ENCODE measurements at regions not wholly inside any gene's neighbourhood (a gene's known extent, or its start where the extent isn't known, plus 50 kb on each side); places are given as distances from the start of the nearest gene placed in this dataset.
A peak's percentile ranks its signal among the peaks of the same experiment; 100 is the strongest.

DNA sequence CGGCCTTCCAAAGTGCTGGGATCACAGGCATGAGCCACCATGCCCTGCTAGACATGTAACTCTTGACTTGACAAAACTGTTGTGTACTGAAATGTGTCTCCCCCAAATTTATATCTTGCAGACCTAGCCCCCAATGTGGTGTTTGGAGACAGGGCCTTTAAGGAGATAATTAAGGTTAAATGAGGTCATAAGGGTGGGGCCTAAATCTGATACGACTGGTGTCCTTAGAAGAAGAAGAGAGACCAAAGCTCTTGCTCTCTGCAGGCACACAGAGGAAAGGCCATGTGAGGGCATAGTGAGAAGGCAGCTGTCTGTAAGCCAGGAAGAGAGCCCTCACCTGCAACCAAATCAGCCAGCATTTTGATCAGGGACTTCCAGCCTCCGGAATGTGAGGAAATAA lies 361.3 kb downstream of the SV2B start:
- intact Hi-C loops (cut with DNase I) = no loop called here
- H3K27ac ChIP-seq = no peak overlapping the region
- 69 to 78% (median 74%) methylated on average over 3 of the region's 3 CpGs for WGBS, 4 donors
- H3K9me3 ChIP-seq = no peaks in the 10 kb centered on the region
- H3K4me3 ChIP-seq = no peak overlapping the region
- ATAC-seq (no peak), DNase-seq (no peak)
- TF ChIP-seq, protein P1, sequence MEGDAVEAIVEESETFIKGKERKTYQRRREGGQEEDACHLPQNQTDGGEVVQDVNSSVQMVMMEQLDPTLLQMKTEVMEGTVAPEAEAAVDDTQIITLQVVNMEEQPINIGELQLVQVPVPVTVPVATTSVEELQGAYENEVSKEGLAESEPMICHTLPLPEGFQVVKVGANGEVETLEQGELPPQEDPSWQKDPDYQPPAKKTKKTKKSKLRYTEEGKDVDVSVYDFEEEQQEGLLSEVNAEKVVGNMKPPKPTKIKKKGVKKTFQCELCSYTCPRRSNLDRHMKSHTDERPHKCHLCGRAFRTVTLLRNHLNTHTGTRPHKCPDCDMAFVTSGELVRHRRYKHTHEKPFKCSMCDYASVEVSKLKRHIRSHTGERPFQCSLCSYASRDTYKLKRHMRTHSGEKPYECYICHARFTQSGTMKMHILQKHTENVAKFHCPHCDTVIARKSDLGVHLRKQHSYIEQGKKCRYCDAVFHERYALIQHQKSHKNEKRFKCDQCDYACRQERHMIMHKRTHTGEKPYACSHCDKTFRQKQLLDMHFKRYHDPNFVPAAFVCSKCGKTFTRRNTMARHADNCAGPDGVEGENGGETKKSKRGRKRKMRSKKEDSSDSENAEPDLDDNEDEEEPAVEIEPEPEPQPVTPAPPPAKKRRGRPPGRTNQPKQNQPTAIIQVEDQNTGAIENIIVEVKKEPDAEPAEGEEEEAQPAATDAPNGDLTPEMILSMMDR (IDR thresholded peaks at IDR 0.05) = no peak
- TF ChIP-seq POLR2A (IDR thresholded peaks at IDR 0.05) = no peak
- no peaks in the 10 kb centered on the region for H3K27me3 ChIP-seq
- no peaks in the 10 kb centered on the region for H3K36me3 ChIP-seq
- H3K4me1 ChIP-seq = no peaks in the 10 kb centered on the region

DNA sequence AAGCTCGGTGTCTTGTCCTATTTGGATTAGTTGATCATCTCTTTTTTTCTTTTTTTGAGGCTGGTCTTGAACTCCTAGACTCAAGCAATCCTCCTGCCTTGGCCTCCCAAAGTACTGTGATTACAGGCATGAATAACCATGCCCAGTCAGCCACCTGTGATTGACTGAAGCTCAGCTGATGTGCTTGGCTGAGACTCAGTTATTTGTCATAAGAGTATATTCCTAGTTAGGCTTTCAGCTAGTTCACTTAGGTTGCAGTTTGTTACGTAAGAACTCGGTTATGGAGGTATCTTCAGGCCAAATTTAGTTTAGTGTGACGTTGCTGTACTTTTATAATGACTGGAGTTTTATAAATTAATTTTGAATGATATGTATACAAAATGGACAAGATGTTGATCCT lies 365.0 kb downstream of the SV2B start:
- no peak for TF ChIP-seq POLR2A (IDR thresholded peaks at IDR 0.05)
- TF ChIP-seq, protein P1 (IDR thresholded peaks at IDR 0.05) = no peak
- no peak for DNase-seq
- ATAC-seq = no peak
- H3K27me3 ChIP-seq = no peaks in the 10 kb centered on the region
- no peak overlapping the region for H3K27ac ChIP-seq
- no peak overlapping the region for H3K4me3 ChIP-seq
- H3K9me3 ChIP-seq = no peaks in the 10 kb centered on the region
- 75 to 85% (median 80%) methylated on average over 4 of the region's 4 CpGs for WGBS, 4 donors
- H3K36me3 ChIP-seq = no peaks in the 10 kb centered on the region
- no peaks in the 10 kb centered on the region for H3K4me1 ChIP-seq
- intact Hi-C loops (cut with DNase I) = no loop called here

DNA sequence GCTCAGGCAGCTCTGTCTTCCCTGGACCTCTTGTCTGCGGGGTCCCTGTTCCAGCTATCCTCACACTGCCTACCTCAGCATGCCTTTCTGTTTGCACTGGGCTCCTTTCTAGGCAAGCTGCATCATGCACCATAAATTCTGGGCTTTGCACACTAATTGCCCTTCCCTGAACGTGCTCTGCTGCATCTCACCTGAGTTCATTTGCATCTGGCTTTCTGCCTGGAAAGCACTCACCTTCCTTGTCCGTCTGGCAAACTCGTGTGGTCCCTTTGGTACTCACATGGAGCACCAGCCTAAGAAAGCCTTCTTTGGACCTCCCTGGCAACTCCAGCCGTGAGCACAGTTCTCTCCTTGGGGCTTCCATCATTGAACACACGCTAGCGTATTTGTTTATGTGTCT lies 365.6 kb downstream of the SV2B start:
- ATAC-seq (no peak), DNase-seq (no peak)
- WGBS, 4 donors = 69 to 75% (median 75%) methylated on average over 7 of the region's 7 CpGs
- H3K36me3 ChIP-seq = no peaks in the 10 kb centered on the region
- no peaks in the 10 kb centered on the region for H3K4me1 ChIP-seq
- H3K4me3 ChIP-seq = no peak overlapping the region
- no peaks in the 10 kb centered on the region for H3K9me3 ChIP-seq
- no peaks in the 10 kb centered on the region for H3K27me3 ChIP-seq
- intact Hi-C loops (cut with DNase I) = no loop called here
- TF ChIP-seq POLR2A (IDR thresholded peaks at IDR 0.05) = no peak
- TF ChIP-seq, protein P1 (IDR thresholded peaks at IDR 0.05) = no peak
- no peak overlapping the region for H3K27ac ChIP-seq

DNA sequence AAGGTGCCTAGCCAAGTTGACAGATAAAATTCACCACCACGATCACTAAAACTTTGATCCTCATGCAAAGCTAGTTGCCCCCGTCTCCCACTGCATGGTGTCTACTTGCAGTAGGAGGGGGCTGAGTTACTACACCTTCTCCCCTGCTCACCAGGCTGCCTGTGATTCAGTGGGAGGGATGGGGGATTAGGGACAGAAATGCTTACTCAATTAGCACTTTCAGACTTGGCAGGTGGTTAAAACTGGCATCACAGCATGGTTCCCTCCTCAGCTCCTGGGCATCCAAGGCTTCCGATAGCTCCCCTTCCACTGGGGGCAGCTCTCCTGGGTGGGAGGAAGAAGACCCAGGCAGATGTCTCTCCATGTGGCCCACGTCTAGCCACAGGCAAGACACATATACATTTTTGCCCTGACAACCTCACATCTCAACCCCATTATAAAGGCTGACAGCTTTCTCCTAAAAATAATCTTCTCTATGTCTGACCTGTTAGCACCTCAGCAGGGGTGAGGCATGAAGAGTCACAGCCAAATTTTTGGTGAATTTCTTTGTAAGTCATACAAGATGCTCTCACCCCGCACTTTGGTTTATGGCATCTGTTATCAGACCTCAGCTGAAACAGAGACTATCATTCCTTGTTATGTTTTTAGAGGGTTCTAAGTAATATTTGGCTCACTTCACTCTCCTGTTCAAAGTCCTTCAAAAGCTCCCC lies 369.0 kb downstream of the SV2B start:
- ATAC-seq (no peak), DNase-seq (no peak)
- intact Hi-C loops (cut with DNase I) = no loop called here
- Histone ChIP-seq H3K4me1 (no peaks in the 10 kb centered on the region), H3K27ac (peak overlapping the region in 1 of 12 donors; percentile 56), H3K27me3 (no peaks in the 10 kb centered on the region), H3K4me3 (no peak overlapping the region), H3K9me3 (no peaks in the 10 kb centered on the region), H3K36me3 (no peaks in the 10 kb centered on the region)
- no peak for TF ChIP-seq POLR2A (IDR thresholded peaks at IDR 0.05)
- TF ChIP-seq, protein P1 (IDR thresholded peaks at IDR 0.05) = no peak
- 74 to 81% (median 78%) methylated on average over 5 of the region's 5 CpGs for WGBS, 4 donors

Measured in heart left ventricle (tissue), 16 donors.